Effector memory CD8-positive, alpha-beta T cell (primary cell): ENCODE measurements at regions not wholly inside any gene's neighbourhood (a gene's known extent, or its start where the extent isn't known, plus 50 kb on each side); places are given as distances from the start of the nearest gene placed in this dataset.

Experiments used
- ATAC-seq: fragments of 150-1000 bp; cut with Tn5 transposase; replicated peaks from 2 replicates; pipeline ENCODE4 v1.10.0; 2021; ENCODE audit warnings: mild to moderate bottlenecking, moderate library complexity
- DNase-seq, 3 experiments: peaks; one replicate each; pipeline ENCODE4 v3.0.0; 2021
- H3K27ac Mint-ChIP-seq, 2 donors: one replicate each; pipeline ENCODE4 v1.8.0; 2022; ENCODE audit warnings: mild to moderate bottlenecking in 2 of 2, mixed read lengths in 2 of 2, moderate library complexity in 2 of 2
- H3K27me3 Mint-ChIP-seq, 2 donors: one replicate each; pipeline ENCODE4 v1.8.0; 2022; ENCODE audit warnings: mixed read lengths in 2 of 2
- H3K36me3 Mint-ChIP-seq: one replicate; pipeline ENCODE4 v1.8.0; 2022; ENCODE audit warnings: mild to moderate bottlenecking, moderate library complexity, mixed read lengths; ENCODE audit not compliant: insufficient read depth
- H3K4me1 Mint-ChIP-seq, 2 donors: one replicate each; pipeline ENCODE4 v1.8.0; 2022; ENCODE audit warnings: low read depth in 2 of 2, mixed read lengths in 2 of 2
- H3K4me3 Mint-ChIP-seq, 2 donors: one replicate each; pipeline ENCODE4 v1.8.0; 2022; ENCODE audit warnings: mild to moderate bottlenecking in 2 of 2, mixed read lengths in 2 of 2, moderate library complexity in 2 of 2
- H3K9me3 Mint-ChIP-seq, 2 donors: one replicate each; pipeline ENCODE4 v1.8.0; 2022; ENCODE audit warnings: mixed read lengths in 2 of 2

GRCh38 chr7:16123117-16123770, 298.1 kb downstream of the CRPPA start:
- Mint-ChIP-seq H3K4me1 (no peaks in the 10 kb centered on the region), H3K36me3 (no peaks in the 10 kb centered on the region), H3K27me3 (no peaks in the 10 kb centered on the region), H3K9me3 (no peaks in the 10 kb centered on the region), H3K4me3 (no peak overlapping the region), H3K27ac (no peak overlapping the region)
- no peak for DNase-seq
- no peak for ATAC-seq

GRCh38 chr7:16121876-16122390, 299.4 kb downstream of the CRPPA start:
- H3K9me3 Mint-ChIP-seq, result no peaks in the 10 kb centered on the region
- no peaks in the 10 kb centered on the region for H3K27me3 Mint-ChIP-seq
- ATAC-seq, result no peak
- H3K36me3 Mint-ChIP-seq, result no peaks in the 10 kb centered on the region
- no peak overlapping the region for H3K4me3 Mint-ChIP-seq
- DNase-seq, result no peak
- no peaks in the 10 kb centered on the region for H3K4me1 Mint-ChIP-seq
- no peak overlapping the region for H3K27ac Mint-ChIP-seq

- no peaks in the 10 kb centered on the region for H3K27me3 Mint-ChIP-seq
Measured at GRCh38 chr7:16115374-16115773, 306.0 kb downstream of the CRPPA start.

GRCh38 chr7:16114633-16115032, 306.7 kb downstream of the CRPPA start:
- no peak overlapping the region for H3K4me3 Mint-ChIP-seq
- no peaks in the 10 kb centered on the region for H3K27me3 Mint-ChIP-seq
- peaks cover 4 to 5% of the 10 kb centered on the region in 2 donors for H3K4me1 Mint-ChIP-seq
- no peak overlapping the region for H3K27ac Mint-ChIP-seq
- no peak for DNase-seq
- no peaks in the 10 kb centered on the region for H3K9me3 Mint-ChIP-seq
- no peak for ATAC-seq
- no peaks in the 10 kb centered on the region for H3K36me3 Mint-ChIP-seq

More at GRCh38 chr7:16115374-16115773, 306.0 kb downstream of the CRPPA start:
- DNase-seq, result no peak
- no peaks in the 10 kb centered on the region for H3K9me3 Mint-ChIP-seq
- no peak overlapping the region for H3K27ac Mint-ChIP-seq
- no peak overlapping the region for H3K4me3 Mint-ChIP-seq
- H3K4me1 Mint-ChIP-seq, result peaks cover 4 to 5% of the 10 kb centered on the region in 2 donors
- no peak for ATAC-seq
- H3K36me3 Mint-ChIP-seq, result no peaks in the 10 kb centered on the region

- DNase-seq (no peak), ATAC-seq (no peak)
- Mint-ChIP-seq H3K27ac (no peak overlapping the region), H3K9me3 (peaks cover 0 to 1% of the 10 kb centered on the region in 2 donors), H3K36me3 (no peaks in the 10 kb centered on the region), H3K4me3 (no peak overlapping the region), H3K4me1 (peaks cover 4 to 5% of the 10 kb centered on the region in 2 donors), H3K27me3 (no peaks in the 10 kb centered on the region)
Measured at GRCh38 chr7:16114071-16114470, 307.3 kb downstream of the CRPPA start.

- no peak for DNase-seq
- no peak for ATAC-seq
- no peak overlapping the region for H3K4me3 Mint-ChIP-seq
- no peak overlapping the region for H3K27ac Mint-ChIP-seq
- H3K4me1 Mint-ChIP-seq, result peaks cover 4 to 5% of the 10 kb centered on the region in 2 donors
- no peaks in the 10 kb centered on the region for H3K36me3 Mint-ChIP-seq
- no peaks in the 10 kb centered on the region for H3K27me3 Mint-ChIP-seq
- peaks cover 0 to 7% of the 10 kb centered on the region in 2 donors for H3K9me3 Mint-ChIP-seq
Measured at GRCh38 chr7:16113058-16113457, 308.3 kb downstream of the CRPPA start.

- Mint-ChIP-seq H3K9me3 (peaks cover 1 to 7% of the 10 kb centered on the region in 2 donors), H3K36me3 (no peaks in the 10 kb centered on the region), H3K4me3 (no peak overlapping the region), H3K27ac (no peak overlapping the region), H3K27me3 (no peaks in the 10 kb centered on the region), H3K4me1 (peaks cover 0 to 3% of the 10 kb centered on the region in 2 donors)
- no peak for DNase-seq
- no peak for ATAC-seq
Measured at GRCh38 chr7:16106869-16107268, 314.5 kb downstream of the CRPPA start.

GRCh38 chr7:16106300-16106699, 315.0 kb downstream of the CRPPA start:
- Mint-ChIP-seq H3K27me3 (peaks cover 0 to under 1% of the 10 kb centered on the region in 2 donors), H3K9me3 (peaks cover 1 to 7% of the 10 kb centered on the region in 2 donors), H3K4me3 (no peak overlapping the region), H3K4me1 (peaks cover 0 to 3% of the 10 kb centered on the region in 2 donors), H3K36me3 (no peaks in the 10 kb centered on the region), H3K27ac (no peak overlapping the region)
- DNase-seq (no peak), ATAC-seq (no peak)

DNA sequence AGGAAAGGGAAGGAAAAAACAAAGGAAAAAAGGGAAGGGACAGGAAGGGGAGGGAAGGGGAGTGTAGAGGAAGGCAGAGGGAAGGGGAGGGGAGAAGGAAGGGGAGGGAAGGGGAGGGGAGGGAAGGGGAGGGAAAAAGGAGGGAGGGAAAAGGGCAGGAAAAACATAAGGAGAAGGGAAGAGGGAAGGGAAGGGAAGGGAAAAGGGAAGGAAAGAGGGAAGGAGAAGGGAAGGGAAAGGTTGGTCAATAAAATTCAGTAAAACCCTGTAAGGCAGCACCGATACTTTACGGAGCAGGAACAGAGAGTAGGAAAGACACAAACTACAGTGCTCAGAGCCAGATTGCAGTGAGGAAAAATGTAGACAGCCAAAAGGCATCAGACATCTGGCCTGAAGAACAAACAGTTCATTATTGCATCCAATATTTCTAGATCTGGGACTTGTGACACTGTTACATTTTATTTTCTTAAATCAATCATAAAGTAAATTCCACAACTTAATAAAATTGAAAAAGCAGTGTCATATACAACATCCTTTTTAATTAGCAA, 322.0 kb downstream of the CRPPA start:
- H3K4me3 Mint-ChIP-seq, result no peak overlapping the region
- no peak overlapping the region for H3K27ac Mint-ChIP-seq
- DNase-seq, result no peak
- no peaks in the 10 kb centered on the region for H3K9me3 Mint-ChIP-seq
- no peaks in the 10 kb centered on the region for H3K36me3 Mint-ChIP-seq
- no peaks in the 10 kb centered on the region for H3K4me1 Mint-ChIP-seq
- no peak for ATAC-seq
- H3K27me3 Mint-ChIP-seq, result peaks cover 0 to 9% of the 10 kb centered on the region in 2 donors

DNA sequence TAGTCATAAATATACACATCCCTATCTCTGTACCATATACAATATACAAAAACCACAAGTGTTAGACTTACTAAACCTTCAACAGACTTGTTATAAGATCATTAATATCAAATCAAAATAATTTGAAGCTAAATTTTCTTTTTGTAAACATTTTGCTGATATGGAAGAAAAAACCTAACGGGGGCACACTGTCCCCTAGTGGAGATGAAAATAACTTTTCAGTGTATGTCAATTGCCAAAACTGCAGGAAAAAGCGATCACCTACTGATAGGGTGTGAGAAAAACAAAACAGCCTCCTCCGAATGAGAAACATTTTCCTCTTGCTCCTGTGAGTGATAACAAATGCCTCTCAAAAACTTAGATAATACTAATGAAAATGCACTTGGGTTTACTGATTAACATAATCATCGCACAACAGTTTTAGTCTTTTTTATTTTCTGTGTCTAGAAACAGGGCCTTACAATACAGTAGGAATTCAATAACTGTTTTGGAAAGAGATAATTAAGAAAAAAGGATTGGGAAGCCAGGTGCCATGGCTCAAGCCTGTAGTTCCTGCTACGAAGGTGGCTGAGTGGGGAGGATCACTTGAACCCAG, 322.7 kb downstream of the CRPPA start:
- no peaks in the 10 kb centered on the region for H3K36me3 Mint-ChIP-seq
- no peak for DNase-seq

DNA sequence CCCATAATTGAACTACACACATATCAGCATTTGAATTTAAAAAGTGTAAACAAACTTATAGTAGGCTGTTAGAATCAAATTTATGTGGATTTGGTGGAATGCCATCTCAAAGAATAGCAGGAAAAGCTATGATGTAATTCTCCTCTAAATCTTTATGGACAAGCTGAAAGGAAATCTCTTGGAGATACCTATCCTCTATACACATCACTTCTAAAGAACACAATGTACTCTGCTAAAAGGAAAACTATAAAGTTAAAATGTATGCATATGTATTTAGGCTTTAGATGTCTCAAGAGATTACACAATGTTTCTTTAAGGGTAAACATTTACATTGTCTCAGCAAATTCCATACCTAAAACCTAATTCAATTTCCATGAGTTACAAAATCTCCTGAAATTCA, 323.3 kb downstream of the CRPPA start:
- no peaks in the 10 kb centered on the region for H3K36me3 Mint-ChIP-seq
- no peak overlapping the region for H3K4me3 Mint-ChIP-seq
- no peak overlapping the region for H3K27ac Mint-ChIP-seq

More for the DNA sequence above, 322.7 kb downstream of the CRPPA start:
- Mint-ChIP-seq H3K9me3 (no peaks in the 10 kb centered on the region), H3K27me3 (peaks cover 0 to 9% of the 10 kb centered on the region in 2 donors), H3K4me1 (no peaks in the 10 kb centered on the region), H3K27ac (no peak overlapping the region), H3K4me3 (no peak overlapping the region)
- ATAC-seq, result no peak

GRCh38 chr7:16095171-16095950, 326.0 kb downstream of the CRPPA start:
- Mint-ChIP-seq H3K4me3 (no peak overlapping the region), H3K27me3 (peaks cover 0 to 11% of the 10 kb centered on the region in 2 donors), H3K27ac (no peak overlapping the region), H3K4me1 (no peaks in the 10 kb centered on the region), H3K9me3 (no peaks in the 10 kb centered on the region), H3K36me3 (no peaks in the 10 kb centered on the region)
- ATAC-seq, result no peak
- no peak for DNase-seq

More for the DNA sequence above, 323.3 kb downstream of the CRPPA start:
- Mint-ChIP-seq H3K27me3 (peaks cover 0 to 9% of the 10 kb centered on the region in 2 donors), H3K4me1 (no peaks in the 10 kb centered on the region), H3K9me3 (no peaks in the 10 kb centered on the region)
- ATAC-seq, result no peak
- DNase-seq, result no peak

GRCh38 chr7:16094651-16095050, 326.7 kb downstream of the CRPPA start:
- Mint-ChIP-seq H3K9me3 (no peaks in the 10 kb centered on the region), H3K4me3 (no peak overlapping the region), H3K27ac (no peak overlapping the region), H3K4me1 (no peaks in the 10 kb centered on the region), H3K36me3 (no peaks in the 10 kb centered on the region), H3K27me3 (peaks cover 0 to 11% of the 10 kb centered on the region in 2 donors)
- DNase-seq (no peak), ATAC-seq (no peak)
